C4-2B (cell line): ENCODE measurements at regions not wholly inside any gene's neighbourhood (a gene's known extent, or its start where the extent isn't known, plus 50 kb on each side); places are given as distances from the start of the nearest gene placed in this dataset.
"Not testable (repeated sequence)": the region's sequence is repeated elsewhere in the genome, so short reads cannot be mapped to it uniquely, and the experiment has no call there.

Experiments
- CTCF ChIP-seq: fragments of 450-650 bp; conservative IDR thresholded peaks from 2 replicates; pipeline ENCODE4 v1.5.1; 2017; ENCODE audit warnings: mild to moderate bottlenecking
- ZFX ChIP-seq: fragments of 450-650 bp; IDR thresholded peaks from 2 replicates; pipeline ENCODE4 v1.6.1; 2017

- TF ChIP-seq CTCF, ZFX: not testable (repeated sequence)
These were observed 1163.4 kb downstream of the FOXD4L5 start for GRCh38 chr9:64121602-64122001.
